Activated CD8-positive, alpha-beta memory T cell treated with anti-CD3 and anti-CD28 coated beads for 1 hour (primary cell): ENCODE measurements at regions not wholly inside any gene's neighbourhood (a gene's known extent, or its start where the extent isn't known, plus 50 kb on each side); places are given as distances from the start of the nearest gene placed in this dataset.
"Not testable (repeated sequence)": the region's sequence is repeated elsewhere in the genome, so short reads cannot be mapped to it uniquely, and the experiment has no call there.

Source experiments
- DNase-seq, 2 donors: peaks; one replicate each; pipeline ENCODE4 v3.0.0-alpha.2; 2020; ENCODE audit warnings: low read depth in 1 of 2; ENCODE audit errors: extremely low read depth in 1 of 2

- DNase-seq: no peak
Observed at GRCh38 chr13:79647533-79647932, 166.6 kb downstream of the NDFIP2 start.

- DNase-seq: no peak
Observed at GRCh38 chr13:79646880-79647279, 165.9 kb downstream of the NDFIP2 start.

GRCh38 chr13:79645569-79645968, 164.6 kb downstream of the NDFIP2 start:
- no peak for DNase-seq

GRCh38 chr13:79642596-79642995, 161.6 kb downstream of the NDFIP2 start:
- no peak for DNase-seq

- no peak for DNase-seq
Observed at GRCh38 chr13:79637133-79637763, 156.3 kb downstream of the NDFIP2 start.

GRCh38 chr13:79631051-79631659, 150.2 kb downstream of the NDFIP2 start:
- DNase-seq: no peak

DNA sequence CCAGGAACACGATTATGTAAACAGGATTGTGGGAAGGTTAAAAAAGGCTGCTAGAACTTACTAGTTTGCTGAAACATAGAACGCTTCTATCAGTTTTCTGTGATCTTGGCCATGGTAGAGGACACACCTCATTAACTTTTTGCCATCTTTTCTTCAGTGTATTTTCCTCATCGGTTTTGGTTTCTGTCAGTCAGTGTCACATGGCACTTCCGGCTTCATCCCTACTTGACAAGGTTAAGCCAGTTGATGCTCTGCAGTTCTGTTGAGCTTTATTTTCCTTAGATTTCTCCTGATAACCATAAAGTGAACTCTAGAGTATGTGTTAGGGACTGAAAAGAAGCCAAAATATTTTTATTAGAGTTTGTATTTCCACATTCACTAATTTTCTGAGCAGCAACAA, 147.5 kb downstream of the NDFIP2 start:
- DNase-seq: no peak

DNA sequence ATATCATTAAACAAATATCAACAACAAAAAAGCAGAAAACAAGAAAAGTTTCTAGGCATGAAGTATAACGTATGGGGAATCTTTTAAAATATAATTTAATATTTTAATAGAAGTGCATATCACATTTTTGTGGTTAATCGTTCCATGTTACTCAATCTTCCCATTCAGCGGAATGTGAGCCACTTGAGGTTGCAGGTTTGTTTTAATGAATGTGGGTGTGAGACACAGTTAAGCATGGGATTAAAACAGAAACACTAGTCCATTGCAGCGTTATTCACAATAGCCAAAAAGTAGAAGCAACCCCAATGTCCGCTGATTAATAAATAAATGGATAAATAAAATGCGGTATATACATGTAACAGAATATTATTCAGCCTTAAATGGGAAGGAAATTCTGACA, 146.0 kb downstream of the NDFIP2 start:
- DNase-seq: no peak

GRCh38 chr13:79625517-79625916, 144.6 kb downstream of the NDFIP2 start:
- no peak for DNase-seq

DNA sequence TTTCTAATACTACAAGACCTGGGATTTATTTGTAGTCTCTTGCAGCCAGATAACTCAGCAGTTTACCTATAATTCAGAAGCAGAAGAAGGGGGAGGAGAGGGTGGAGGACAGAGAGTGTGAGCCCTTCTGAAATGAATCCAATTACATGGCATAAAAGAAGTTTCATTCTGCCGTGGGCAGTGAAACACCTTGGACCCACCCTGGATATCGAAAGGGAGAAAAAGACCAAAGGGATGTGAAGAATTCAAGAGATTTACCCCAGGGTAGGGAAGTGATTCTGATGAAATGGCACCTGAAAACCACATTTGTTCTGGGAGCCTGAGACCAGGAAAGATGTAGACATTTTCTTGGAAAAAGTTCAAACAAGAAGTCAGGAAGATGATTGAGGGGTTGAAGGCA, 140.9 kb downstream of the NDFIP2 start:
- no peak for DNase-seq

- no peak for DNase-seq
Observed at GRCh38 chr13:79621449-79621848, 140.5 kb downstream of the NDFIP2 start.

DNA sequence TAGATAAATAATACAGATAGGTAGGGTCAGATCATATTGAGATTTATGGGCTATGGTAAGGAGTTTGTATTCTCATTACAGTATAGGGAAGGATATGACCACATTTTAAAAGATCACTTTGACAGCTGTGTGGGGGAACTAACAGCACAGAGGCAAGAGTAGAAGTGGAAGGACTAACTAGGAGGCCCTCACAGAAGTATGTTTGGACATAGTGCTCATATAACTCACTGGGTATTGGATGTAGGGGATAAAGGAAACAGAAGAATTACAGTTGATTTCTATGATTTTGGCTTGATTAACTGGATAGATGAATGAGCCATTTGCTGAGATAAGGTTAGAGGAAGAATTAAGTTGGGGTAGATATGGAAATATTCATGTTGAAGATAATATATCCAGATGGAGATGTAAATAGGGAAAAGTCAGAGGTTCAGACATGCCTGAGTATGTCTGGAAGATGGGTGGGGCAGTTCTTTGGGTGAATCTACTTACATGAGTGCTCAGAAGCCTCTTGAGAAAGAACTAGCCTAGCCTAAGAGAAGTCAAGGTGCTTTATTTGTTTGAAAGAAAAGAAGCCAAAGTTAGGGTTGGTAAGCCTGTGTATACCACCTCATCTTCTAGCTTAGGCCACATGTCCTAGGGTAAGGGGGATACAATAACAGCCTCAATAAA, 133.4 kb downstream of the NDFIP2 start:
- DNase-seq: no peak

GRCh38 chr13:79612604-79613003, 131.6 kb downstream of the NDFIP2 start:
- DNase-seq: no peak

DNA sequence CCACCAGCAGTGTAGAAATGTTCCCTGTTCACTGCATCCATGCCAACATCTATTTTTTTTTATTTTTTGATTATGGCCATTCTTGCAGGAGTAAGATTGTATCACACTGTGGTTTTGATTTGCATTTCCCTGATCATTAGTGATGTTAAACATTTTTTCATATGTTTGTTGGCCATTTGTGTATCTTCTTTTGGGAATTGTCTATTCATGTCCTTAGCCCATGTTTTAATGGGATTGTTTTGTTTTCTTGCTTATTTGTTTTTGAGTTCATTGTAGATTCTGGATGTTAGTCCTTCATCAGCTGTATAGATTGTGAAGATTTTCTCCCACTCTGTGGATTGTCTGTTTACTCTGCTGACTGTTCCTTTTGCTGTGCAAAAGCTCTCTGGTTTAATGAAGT, 126.9 kb downstream of the NDFIP2 start:
- not testable (repeated sequence) for DNase-seq
